ENCODE measurements at regions not wholly inside any gene's neighbourhood (a gene's known extent, or its start where the extent isn't known, plus 50 kb on each side); places are given as distances from the start of the nearest gene placed in this dataset.

DNA sequence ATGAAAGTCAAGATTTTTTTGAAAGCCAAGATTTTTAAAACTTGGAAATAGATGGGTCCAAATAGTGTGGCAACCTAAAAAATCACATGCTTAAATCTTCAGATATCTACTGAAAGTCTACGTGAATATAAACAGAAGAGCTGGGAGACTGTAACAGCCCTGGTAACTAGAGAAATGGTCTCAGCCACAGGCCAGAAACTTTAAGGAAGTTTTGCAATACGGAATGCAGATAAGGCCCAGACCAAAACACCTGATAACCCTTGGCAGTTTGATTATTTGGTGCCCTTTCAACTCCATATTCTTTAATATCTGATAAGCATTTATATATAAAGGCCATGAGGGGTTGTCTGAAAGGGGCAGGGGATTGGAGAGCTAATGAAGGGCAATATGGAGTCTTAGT, 537.3 kb upstream of the TGFBR2 start:
- no peak for DNase-seq (ENCODE audit: low read depth in 4 of 4, low spot score in 3 of 4)

DNA sequence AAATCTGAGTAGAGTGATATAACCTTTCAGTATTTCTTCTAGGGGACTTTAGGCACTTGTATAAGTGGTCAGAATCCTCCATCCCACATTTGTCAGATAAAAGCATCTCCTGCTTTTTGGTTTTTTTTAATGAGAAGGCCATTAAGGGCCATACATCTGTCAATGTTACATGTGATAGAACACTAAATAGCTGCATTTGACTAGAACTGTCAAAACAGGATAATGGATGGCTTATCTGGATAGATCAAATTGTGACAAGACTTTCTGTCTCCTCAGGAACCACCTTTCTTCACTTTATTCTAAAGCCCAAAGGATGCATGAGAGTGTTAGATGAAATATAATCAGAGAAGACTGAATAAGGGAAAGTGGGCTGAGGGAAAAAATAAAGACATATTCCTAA, 533.4 kb upstream of the TGFBR2 start:
- no peak for DNase-seq (ENCODE audit: low read depth in 4 of 4, low spot score in 3 of 4)

DNA sequence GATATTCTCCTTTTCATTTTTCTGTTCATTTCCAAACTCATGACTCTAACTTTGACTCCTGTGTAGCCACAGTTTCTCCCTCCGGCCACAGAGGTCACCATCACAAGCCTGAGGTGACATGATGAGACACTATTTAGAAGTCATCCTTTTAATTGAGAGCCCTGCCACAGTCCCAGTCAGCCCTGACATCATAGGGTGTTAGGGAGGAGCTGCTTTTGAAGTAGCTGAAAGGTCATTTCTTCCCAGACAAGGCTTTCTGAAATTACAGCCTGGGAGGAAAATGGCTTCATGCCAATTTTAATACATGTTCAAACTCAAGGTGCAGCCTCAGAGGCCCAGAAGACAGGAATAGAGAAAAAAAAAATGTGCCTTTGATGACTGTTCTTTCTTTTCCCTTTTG, 532.8 kb upstream of the TGFBR2 start:
- DNase-seq (ENCODE audit: low read depth in 4 of 4, low spot score in 3 of 4): peak in 3 of 4 donors; percentile 5 to 52 (median 19)

DNA sequence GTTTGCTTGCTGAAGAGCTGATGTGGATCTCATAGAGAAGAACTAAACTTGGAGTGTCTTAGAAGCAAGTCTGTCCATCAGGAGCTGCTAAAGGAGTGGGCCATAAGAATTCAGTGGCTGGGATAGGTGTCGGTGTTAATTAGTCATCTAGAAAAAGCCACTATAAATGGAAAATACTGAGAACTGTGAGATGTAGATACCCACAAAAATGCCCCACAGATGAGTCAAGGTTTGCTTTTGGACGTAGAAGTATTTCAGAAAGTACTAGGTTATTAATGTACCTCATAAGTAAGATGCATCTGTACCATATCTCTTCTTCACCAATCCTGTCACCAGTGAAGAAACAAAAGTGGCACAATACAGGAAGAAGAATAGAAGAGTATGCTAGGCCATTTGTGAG, 530.9 kb upstream of the TGFBR2 start:
- no peak for DNase-seq (ENCODE audit: low read depth in 4 of 4, low spot score in 3 of 4)

DNA sequence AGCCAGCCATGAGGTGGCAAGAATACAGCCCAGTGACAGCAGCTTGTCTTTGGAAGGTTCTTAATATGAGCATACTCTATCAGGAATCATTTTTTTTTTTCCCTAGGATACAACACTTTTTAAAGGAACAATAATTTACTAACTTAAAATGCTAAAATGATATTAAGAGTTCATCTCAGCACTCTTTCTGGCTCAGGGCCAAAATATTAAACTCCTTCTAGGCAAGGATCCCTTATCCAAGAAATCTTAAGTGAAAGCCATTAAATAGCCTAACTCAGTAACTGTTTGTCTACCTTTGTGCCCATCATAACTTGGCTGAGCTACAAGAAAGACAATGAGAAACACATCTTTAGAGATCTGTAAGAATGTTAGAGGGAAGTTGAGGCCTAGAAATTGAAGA, 529.5 kb upstream of the TGFBR2 start:
- no peak for DNase-seq (ENCODE audit: low read depth in 4 of 4, low spot score in 3 of 4)

DNA sequence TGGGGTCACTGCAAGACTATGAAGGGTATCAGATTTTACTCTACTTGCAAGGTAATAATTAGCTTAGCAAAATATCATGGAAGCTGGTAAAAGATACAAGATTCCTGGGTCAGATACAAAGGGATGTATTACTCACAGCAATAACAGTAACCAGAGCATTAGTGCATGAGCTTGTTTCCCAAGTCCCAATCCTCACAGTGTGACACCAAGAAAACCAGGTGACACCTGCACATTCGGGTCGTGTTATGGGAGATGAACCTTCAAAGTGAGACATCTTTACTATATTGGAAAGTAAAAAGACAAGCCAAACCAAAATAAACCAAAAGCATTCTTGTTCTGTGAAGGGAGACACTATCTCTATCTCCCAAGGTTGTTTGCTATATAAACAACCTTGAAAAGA, 528.7 kb upstream of the TGFBR2 start:
- DNase-seq (ENCODE audit: low read depth in 4 of 4, low spot score in 3 of 4): no peak

DNA sequence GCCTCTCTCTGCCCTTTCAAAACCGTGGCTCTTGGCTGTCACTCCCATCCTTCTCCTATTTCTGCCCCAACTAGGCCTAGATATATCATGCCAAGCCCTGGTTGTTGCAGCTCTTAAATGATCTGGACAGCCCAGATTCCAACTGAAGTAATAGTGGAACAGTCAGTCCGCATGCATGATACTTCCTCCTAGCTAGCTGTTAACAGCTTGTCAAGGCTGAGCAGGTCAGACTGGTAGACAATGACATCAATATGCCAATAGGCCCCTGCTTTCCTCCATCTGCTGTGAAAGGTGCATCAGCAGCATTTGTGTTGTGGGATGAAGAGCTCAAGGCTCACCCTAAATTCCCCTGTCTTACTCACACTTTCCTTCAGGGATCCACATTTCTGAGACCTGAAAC, 527.7 kb upstream of the TGFBR2 start:
- no peak for DNase-seq (ENCODE audit: low read depth in 4 of 4, low spot score in 3 of 4)

DNA sequence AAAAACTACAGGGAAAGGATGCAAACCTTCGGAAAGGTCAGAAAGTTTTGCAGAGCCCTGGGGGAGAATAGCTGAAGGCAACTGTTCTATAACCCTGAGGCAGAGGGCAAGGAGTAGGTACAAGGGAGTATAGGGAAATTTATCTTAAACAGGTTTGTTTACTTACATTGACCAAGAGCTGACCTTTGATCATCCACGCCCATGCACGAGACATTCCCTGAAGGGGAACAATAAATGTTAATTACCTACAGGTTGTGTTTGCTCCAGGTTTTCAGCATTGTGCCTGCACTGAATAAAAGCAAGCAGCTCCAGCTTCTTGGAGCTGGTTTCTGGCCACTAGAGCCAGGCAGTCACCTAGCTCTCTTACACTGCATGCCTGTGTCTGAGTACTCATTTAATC, 524.5 kb upstream of the TGFBR2 start:
- DNase-seq (ENCODE audit: low read depth in 4 of 4, low spot score in 3 of 4): no peak

DNA sequence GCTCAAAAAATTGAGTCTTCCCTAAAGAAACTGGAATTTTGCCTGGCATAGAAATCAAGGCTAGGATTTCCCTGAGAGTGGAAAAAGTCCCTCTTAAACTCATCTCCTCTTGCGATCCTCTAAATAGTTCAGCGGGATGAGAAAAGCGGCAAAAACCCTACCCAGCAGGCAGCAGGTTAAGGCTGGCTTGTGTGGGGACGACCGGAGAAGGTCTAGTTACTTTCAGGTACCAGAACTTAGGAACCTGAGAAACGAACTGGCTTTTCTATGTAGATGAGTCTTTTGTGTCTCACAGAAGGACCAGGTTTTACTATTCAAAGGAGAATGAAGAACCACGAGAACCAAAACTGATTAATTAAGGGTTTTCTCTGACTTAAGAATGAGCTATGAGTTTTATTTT, 523.7 kb upstream of the TGFBR2 start:
- no peak for DNase-seq (ENCODE audit: low read depth in 4 of 4, low spot score in 3 of 4)

DNA sequence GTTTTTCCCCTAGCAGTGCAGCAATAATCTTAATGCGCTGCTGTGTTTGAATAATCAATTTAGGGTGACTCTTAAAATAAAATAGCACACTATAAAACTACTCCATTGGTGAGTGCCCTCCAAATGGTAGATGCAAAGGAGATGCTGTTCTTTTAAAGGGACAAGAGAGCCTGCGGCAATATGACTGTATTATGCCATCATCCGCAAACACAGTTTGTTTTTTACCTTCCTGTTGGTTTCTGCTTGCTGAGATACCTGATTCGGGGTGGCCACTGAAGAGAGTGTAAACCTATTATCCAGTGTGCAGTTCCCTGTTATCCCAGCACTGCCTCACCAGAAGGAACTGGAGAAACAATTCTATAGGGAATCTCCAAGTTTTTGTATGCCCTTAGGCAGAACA, 523.1 kb upstream of the TGFBR2 start:
- DNase-seq (ENCODE audit: low read depth in 4 of 4, low spot score in 3 of 4): no peak

DNA sequence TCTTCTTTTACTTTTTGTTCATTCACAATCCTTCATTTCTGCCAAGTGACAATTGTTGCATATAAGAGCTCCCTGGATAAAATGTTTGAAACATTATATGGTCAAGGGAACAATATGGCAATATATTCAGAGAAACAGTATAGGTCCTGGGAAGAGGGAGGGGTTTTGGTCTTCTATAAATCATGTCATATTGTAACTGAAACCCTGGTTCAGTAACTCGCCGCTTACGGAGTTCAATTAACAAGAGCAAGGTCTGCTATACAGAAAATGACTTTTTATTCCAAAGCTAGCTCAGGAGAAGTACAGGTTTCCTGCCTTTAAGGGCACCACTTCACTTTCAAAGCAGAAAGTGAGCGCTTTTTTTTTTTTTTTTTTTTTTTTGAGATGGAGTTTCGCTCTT, 522.1 kb upstream of the TGFBR2 start:
- peak in 1 of 4 donors; percentile 14 for DNase-seq (ENCODE audit: low read depth in 4 of 4, low spot score in 3 of 4)

DNA sequence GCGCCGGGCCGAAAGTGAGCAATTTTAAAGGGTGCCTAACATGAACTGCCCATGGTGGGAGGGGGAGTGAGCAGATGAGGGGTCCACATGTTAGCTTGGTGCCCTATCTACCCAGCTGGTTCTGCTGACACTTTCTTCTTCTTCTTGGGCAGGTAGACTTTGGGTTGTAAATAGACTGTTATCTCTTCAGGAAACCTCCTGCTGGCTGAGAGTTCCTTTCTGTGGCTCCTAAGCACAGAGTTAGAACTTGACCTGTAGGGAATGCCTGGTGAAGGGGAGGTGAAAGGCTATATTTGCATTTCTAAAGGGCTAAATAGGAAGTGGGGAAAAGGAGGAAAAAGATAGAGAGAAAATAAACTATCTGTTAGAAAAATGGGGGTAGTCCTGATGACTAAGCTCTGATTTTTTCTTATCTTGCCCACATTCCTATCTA, 521.4 kb upstream of the TGFBR2 start:
- DNase-seq (ENCODE audit: low read depth in 4 of 4, low spot score in 3 of 4): no peak

DNA sequence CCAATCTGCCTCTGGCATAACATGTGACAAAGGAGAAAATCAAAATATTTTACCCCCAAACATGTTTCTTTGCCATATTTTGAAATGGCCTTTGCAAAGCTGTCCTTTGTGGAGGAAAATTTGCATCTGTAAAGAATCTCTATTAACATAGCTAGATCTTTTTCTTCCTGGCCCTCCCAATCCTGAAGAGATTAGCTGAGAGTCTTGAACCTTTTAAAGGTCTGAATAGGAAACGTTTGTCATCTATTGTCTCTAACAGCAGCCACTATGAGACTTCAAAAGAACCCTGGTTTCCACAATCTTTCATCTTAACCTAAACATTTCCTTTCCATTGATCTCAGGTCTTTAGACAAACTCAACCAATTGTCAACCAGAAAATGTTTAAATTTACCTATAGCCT, 520.9 kb upstream of the TGFBR2 start:
- DNase-seq (ENCODE audit: low read depth in 4 of 4, low spot score in 3 of 4): no peak

DNA sequence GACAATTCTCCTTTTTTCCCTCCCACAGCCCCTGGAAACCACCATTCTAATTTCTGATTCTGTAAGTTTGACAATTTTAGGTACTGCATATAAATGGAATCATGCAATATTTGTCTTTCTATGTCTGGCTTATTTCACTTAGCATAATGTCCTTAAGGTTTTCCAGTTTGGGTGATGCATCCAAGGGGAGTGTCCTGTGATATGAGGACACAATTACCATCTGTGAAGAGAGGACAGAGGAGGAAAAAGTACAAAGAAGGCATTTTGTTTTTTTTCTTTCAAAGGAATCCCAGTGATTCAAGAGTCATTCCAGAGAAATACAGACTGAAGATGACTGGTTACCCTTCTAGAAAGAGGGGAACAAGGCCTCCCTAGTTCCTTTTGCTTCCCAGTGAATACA, 514.7 kb upstream of the TGFBR2 start:
- DNase-seq (ENCODE audit: low read depth in 4 of 4, low spot score in 3 of 4): no peak

DNA sequence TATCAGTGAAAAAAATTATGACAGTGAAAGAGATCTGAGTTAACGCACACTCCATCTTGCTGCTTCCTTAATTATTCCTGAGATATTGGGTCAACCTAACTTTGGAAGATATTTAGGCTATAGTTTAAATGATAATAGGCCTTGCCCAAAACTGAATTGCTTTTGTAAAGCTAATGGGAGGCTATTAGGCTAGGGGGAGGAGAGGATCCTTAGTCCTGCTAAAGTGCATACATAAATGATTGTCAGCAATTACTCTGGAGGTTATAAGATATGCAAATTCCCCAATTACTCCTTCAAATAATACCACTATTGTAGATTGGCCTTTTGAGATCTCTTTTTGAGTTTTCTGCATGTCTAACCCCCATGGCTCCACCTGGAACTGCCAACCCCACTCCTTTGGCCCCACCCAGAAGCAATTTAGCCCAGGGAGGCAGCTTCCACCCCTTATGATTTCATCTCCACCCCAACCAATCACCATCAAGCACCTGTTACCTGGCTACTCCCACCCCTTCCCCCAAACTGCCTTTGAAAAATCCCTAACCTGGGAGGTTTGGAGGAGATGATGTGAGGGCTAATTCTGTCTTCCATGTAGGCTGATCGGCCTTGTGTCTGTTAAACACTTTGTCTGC, 509.3 kb upstream of the TGFBR2 start:
- no peak for DNase-seq (ENCODE audit: low read depth in 4 of 4, low spot score in 3 of 4)

DNA sequence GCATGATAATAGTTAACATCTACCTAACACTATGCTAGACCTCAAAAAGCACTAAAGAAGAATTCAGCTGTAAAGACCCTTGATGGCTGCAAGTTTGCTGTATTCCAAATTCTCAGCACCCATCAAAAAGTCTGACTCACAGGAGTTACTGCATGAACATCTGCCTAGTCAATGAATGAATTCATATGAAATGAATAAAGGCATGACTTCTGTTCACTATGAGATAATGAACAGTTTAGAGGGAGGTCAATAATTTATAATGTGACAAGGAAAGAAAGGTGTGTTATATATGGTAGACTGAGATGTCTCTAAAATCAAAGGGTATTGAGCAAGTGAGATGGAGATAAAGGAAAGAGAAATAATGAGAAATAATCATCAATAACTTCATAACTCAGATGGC, 508.2 kb upstream of the TGFBR2 start:
- DNase-seq (ENCODE audit: low read depth in 4 of 4, low spot score in 3 of 4): no peak

DNA sequence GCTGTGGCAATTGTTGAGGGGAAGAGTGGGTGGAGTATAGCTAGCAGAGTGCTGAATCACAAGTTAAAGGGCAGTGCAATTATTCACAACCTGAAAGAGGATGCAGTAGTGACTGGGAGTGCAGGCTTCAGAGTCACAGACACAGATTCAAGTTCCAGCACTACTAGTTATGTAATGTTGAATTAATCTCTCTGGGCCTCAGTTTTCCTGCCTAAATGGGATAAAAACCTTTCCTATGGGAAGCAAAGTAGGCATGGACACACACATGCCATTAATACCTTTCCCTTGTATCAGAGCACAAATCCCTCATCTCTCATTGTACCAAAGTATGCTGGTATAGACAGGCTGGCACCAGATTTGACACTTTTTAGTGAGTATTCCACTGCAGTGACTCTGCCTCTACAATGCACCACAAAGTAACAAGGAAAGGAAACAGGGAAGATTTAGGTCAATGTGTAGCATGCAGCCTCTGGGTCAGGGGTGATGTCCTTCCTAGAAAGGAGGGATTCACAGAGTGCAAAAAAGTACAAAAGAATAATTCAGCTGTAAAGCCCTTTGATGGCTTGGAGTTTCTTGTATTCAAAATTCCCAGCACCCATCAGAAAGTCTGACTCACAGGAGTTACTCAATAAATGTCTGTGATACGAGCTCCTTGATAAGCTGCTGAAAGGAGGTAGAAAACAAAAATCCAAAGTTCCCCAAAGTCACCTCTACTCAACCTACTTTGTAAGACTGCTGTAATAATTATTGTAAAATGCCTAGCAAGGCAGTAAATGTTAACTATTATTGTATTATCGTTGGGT, 507.5 kb upstream of the TGFBR2 start:
- DNase-seq (ENCODE audit: low read depth in 4 of 4, low spot score in 3 of 4): no peak

DNA sequence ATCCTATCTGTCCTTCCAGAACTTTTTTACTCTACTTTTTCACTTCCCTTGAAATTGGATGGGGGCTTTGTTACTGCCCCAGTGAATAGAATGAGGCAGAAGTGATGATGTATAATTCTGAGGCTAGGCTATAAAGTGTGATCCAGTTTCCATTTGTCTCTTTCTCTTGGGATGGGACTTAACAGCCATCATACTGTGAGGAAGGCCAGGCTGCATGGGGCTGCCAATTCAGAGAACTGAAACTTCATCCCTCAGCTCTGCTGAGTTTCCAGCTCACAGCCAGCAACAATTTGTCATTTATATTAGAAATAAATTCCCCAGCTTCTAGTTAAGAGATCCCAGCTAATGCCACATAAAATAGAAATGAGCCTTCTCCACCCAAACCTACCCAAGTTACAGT, 504.0 kb upstream of the TGFBR2 start:
- no peak for DNase-seq (ENCODE audit: low read depth in 4 of 4, low spot score in 3 of 4)

DNA sequence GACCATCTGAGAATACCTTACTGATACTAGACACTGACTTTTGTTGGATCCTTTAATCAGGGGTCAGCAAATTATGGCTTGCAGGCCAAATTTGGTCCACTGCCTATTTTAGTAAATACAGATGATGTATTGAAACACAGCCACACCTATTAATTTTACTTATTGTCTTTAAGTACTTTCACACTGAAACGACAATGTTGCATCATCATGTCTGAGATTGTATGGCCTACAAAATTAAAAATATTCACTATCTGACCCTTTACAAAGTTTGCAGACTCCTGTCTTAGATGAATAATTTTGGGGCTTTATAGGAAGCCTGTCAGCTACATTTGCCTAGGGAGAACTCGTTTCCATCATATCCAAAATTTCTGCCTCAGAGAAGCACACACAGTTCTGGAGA, 503.2 kb upstream of the TGFBR2 start:
- no peak for DNase-seq (ENCODE audit: low read depth in 4 of 4, low spot score in 3 of 4)

DNA sequence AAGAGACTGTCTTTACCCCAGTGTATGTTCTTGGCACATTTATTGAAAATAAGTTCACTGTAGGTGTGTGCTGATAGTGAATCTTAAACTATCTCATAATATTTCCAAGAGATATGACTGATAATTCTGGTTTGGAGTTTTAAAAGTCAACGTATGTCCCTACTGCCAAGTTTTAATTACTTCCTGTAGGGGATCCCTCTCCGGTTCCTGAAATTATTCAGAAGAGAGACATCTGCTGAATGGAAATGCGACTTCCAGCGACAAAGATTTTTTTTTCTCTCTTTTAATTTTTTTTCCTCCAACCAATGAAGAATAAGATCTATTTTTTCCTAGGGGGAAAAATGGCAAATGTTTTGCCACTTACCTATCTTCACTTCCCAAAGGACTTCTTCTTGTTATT, 498.9 kb upstream of the TGFBR2 start:
- DNase-seq (ENCODE audit: low read depth in 4 of 4, low spot score in 3 of 4): peak in 1 of 4 donors; percentile 6

DNA sequence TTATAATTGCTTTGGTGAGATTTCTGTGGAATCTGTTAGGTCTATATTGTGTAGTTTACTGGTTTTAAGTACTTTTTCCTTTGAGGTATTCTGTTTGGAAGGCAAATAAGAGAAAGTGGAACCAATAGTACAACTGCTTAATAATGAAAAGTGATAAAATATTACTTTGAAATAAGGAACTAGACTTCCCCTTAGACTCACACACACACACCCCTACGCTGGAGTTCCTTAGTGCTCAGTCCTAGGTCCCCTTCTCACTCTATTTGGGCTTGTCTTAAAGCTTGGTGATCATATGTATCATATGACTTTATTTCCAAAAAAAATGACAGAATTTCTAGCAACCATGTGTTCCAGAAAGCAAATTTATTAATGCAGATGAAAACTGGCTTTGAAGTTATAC, 494.0 kb upstream of the TGFBR2 start:
- DNase-seq (ENCODE audit: low read depth in 4 of 4, low spot score in 3 of 4): no peak

DNA sequence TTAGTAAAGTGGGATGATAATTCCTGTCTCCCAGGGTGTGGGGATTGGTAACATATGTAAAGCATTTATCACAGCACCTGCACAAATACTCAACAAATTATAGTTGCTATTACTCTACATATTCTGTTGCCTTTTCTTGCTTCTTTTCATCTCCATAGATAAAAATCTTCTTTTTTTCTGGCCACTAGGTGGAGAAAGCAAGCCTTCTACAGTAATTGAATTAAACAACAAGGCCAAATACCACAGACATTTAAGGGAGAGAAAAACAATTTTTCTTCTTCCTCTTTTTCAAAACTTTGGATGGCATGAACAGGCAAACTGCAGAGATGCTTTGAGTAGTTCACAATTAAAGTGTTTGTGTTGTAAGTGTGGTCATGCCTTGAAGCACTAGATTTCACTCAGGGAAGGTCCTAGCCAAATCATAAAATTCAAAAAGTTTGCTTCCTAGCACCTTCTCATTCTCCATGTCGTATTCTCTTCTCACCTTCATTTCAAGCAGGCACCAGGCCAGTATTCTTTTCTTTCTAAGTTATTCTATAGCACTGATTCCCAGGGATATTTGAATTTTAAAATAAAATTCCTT, 493.4 kb upstream of the TGFBR2 start:
- DNase-seq (ENCODE audit: low read depth in 4 of 4, low spot score in 3 of 4): peak; percentile 11 to 31 (median 24)
